HG03558 (cell line): ENCODE measurements at regions not wholly inside any gene's neighbourhood (a gene's known extent, or its start where the extent isn't known, plus 50 kb on each side); places are given as distances from the start of the nearest gene placed in this dataset.
"Not testable (repeated sequence)": the region's sequence is repeated elsewhere in the genome, so short reads cannot be mapped to it uniquely, and the experiment has no call there.

Experiments
- ATAC-seq: cut with Tn5 transposase; IDR thresholded peaks from one replicate; pipeline ENCODE4 v1.9.1; 2021; ENCODE audit warnings: moderate number of reproducible peaks; ENCODE audit not compliant: unreplicated experiment; ENCODE audit errors: extremely low read depth

- ATAC-seq = no peak
Observed at GRCh38 chr3:5348229-5348902, 160.9 kb downstream of the EDEM1 start.

DNA sequence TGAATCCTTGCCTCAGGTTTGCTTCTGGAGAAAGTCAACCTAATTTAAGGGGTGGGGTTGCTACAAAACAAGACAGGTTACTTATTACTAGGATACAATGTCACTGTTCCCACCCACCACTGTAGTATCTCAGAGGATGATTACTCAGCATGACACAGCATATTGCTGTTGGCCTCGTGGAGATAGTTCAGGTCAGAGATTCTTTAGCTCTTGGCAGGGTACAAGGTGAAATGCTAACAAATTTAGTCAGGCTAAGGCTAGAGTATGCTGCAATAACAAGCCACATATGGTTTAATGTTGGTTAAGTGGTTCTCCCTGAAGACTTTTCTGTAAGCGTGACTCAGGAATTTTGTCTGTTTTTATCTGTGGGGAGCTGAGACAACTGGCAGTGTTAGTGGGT, 161.8 kb downstream of the EDEM1 start:
- no peak for ATAC-seq

GRCh38 chr3:5357089-5357488, 169.6 kb downstream of the EDEM1 start:
- ATAC-seq = no peak

GRCh38 chr3:5358911-5359310, 171.4 kb downstream of the EDEM1 start:
- ATAC-seq = no peak

GRCh38 chr3:5360453-5360852, 172.9 kb downstream of the EDEM1 start:
- no peak for ATAC-seq

GRCh38 chr3:5366746-5367145, 179.2 kb downstream of the EDEM1 start:
- no peak for ATAC-seq

- ATAC-seq = not testable (repeated sequence)
Observed at GRCh38 chr3:5371555-5371954, 184.0 kb downstream of the EDEM1 start.

DNA sequence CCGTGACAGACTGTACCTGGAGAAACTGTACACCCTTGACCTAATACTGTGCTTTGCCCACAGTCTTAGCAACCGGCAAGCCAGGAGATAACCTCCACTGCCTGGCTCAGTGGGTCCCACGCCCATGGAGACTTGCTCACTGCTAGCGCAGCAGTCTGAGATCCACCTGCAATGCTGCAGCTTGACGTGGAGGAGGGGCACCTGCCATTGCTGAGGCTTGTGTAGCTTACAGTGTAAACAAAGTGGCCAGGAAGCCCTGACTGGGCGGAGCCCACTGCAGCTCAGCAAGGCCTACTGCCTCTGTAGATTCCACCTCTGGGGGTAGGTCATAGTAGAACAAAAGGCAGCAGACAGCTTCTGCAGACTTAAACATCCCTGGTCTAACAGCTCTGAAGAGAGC, 189.3 kb downstream of the EDEM1 start:
- ATAC-seq = no peak

DNA sequence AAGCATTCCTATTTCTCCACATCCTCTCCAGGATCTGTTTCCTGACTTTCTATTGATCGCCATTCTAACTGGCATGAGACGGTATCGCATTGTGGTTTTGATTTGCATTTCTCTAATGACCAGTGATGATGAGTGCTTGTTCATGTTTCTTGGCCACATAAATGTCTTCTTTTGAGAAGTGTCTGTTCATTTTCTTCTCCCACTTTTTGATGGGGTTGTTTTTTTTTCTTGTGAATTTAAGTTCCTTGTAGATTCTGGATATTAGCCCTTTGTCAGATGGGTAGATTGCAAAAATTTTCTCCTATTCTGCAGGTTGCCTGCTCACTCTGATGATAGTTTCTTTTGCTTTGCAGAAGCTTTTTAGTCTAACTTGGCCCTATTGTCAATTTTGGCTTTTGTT, 191.8 kb downstream of the EDEM1 start:
- ATAC-seq = not testable (repeated sequence)

- ATAC-seq = not testable (repeated sequence)
Observed at GRCh38 chr3:5383486-5384263, 196.2 kb downstream of the EDEM1 start.

- ATAC-seq = no peak
Observed at GRCh38 chr3:5384557-5385236, 197.2 kb downstream of the EDEM1 start.

DNA sequence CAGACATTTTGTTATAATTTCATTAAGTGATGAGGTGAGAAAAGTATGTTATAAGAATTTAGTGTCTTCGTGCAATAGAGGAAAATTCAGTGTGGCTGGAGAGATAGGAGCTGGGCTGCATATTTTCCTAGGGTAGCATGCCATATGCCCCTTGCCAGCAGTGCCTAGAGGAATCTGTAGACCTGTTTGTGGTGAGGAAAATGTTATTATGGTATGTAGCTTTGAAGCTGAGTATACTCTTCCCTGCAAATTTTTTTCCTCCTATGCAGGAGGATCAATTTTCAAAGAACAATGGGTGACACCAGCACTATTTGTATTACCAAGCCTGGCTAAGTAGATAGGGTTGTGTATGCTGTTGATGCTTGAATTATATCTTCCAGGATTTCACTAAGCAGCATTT, 200.6 kb downstream of the EDEM1 start:
- no peak for ATAC-seq

GRCh38 chr3:5389057-5389456, 201.6 kb downstream of the EDEM1 start:
- ATAC-seq = no peak

GRCh38 chr3:5390221-5390620, 202.7 kb downstream of the EDEM1 start:
- no peak for ATAC-seq

- ATAC-seq = no peak
Observed at GRCh38 chr3:5390936-5391625, 203.6 kb downstream of the EDEM1 start.

- no peak for ATAC-seq
Observed at GRCh38 chr3:5401002-5401401, 213.5 kb downstream of the EDEM1 start.

GRCh38 chr3:5404718-5405117, 217.2 kb downstream of the EDEM1 start:
- ATAC-seq = no peak

GRCh38 chr3:5411786-5412185, 224.3 kb downstream of the EDEM1 start:
- ATAC-seq = no peak

- no peak for ATAC-seq
Observed at GRCh38 chr3:5423076-5423475, 235.6 kb downstream of the EDEM1 start.

GRCh38 chr3:5423523-5423922, 236.0 kb downstream of the EDEM1 start:
- no peak for ATAC-seq

GRCh38 chr3:5425371-5425770, 237.9 kb downstream of the EDEM1 start:
- no peak for ATAC-seq
